ENCODE measurements at regions not wholly inside any gene's neighbourhood (a gene's known extent, or its start where the extent isn't known, plus 50 kb on each side); places are given as distances from the start of the nearest gene placed in this dataset.

DNA sequence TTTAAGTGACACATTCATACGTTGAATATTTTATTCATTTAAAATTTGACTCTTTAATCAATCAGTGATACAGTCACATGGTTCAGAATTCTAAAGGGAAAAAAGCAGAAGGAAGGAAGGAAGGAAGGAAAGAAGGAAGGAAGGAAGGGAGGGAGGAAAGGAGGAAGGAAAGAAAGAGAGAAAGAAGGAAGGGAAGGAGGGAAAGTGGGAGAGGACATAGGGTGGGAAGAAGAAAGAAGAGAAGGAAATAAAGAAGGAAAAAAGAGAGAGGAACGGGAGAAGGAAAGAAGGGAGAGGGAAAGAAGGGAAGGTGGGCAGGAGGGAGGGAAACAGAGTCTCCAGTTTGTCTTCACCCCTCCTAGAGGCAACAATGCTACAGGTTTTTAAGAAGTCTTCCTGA lies 518.6 kb downstream of the MIAT start:
- no peak for TF ChIP-seq EZH2 (IDR thresholded peaks at IDR 0.05; ENCODE audit: insufficient read depth, low read length)
- TF ChIP-seq, protein P1, sequence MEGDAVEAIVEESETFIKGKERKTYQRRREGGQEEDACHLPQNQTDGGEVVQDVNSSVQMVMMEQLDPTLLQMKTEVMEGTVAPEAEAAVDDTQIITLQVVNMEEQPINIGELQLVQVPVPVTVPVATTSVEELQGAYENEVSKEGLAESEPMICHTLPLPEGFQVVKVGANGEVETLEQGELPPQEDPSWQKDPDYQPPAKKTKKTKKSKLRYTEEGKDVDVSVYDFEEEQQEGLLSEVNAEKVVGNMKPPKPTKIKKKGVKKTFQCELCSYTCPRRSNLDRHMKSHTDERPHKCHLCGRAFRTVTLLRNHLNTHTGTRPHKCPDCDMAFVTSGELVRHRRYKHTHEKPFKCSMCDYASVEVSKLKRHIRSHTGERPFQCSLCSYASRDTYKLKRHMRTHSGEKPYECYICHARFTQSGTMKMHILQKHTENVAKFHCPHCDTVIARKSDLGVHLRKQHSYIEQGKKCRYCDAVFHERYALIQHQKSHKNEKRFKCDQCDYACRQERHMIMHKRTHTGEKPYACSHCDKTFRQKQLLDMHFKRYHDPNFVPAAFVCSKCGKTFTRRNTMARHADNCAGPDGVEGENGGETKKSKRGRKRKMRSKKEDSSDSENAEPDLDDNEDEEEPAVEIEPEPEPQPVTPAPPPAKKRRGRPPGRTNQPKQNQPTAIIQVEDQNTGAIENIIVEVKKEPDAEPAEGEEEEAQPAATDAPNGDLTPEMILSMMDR (IDR thresholded peaks at IDR 0.05; ENCODE audit: insufficient read depth, low read depth, low read length) = no peak

Data from astrocyte (in vitro differentiated cells and primary cell).